HepG2 (cell line): ENCODE measurements at regions not wholly inside any gene's neighbourhood (a gene's known extent, or its start where the extent isn't known, plus 50 kb on each side); places are given as distances from the start of the nearest gene placed in this dataset.

Experiments
- HES4 ChIP-seq: sonication (generic); formaldehyde crosslinking; IDR thresholded peaks from 2 replicates; pipeline ENCODE4 v1.9.0; 2021; ENCODE audit warnings: mild to moderate bottlenecking, missing genetic modification reagents, borderline replicate concordance
- MED1 ChIP-seq: sonication (generic); formaldehyde crosslinking; IDR thresholded peaks from 2 replicates; pipeline ENCODE4 v1.4.0; 2020; ENCODE audit warnings: missing genetic modification reagents
- NAIF1 ChIP-seq: sonication (generic); formaldehyde crosslinking; IDR thresholded peaks from 2 replicates; pipeline ENCODE4 v1.5.0; 2020; ENCODE audit warnings: mild to moderate bottlenecking, missing genetic modification reagents, borderline replicate concordance
- NFAT5 ChIP-seq: sonication (generic); formaldehyde crosslinking; IDR thresholded peaks from 2 replicates; pipeline ENCODE4 v1.4.0; 2020; ENCODE audit warnings: missing genetic modification reagents
- NR2F1 ChIP-seq, 2 experiments: fragments of 450-650 bp in 1 of 2; formaldehyde crosslinking in 1 of 2; IDR thresholded peaks; 2 replicates each; pipeline versions ENCODE4 v1.5.0 to v1.6.1; 2016 to 2020; ENCODE audit warnings: mild to moderate bottlenecking in 1 of 2, missing compliant biosample characterization in 1 of 2, missing genetic modification reagents in 1 of 2, moderate library complexity in 1 of 2
- SIX1 ChIP-seq: sonication (generic); formaldehyde crosslinking; IDR thresholded peaks from 2 replicates; pipeline ENCODE4 v1.4.0; 2020; ENCODE audit warnings: missing genetic modification reagents, borderline replicate concordance
- ZNF280D ChIP-seq: sonication (generic); formaldehyde crosslinking; IDR thresholded peaks from 2 replicates; pipeline ENCODE4 v1.5.1; 2020; ENCODE audit warnings: mild to moderate bottlenecking, missing genetic modification reagents
- ZNF446 ChIP-seq: sonication (generic); formaldehyde crosslinking; IDR thresholded peaks from 2 replicates; pipeline ENCODE4 v1.5.0; 2020; ENCODE audit warnings: mild to moderate bottlenecking, missing genetic modification reagents
- ZNF512B ChIP-seq: sonication (generic); formaldehyde crosslinking; IDR thresholded peaks from 2 replicates; pipeline ENCODE4 v1.5.1; 2020; ENCODE audit warnings: missing genetic modification reagents, mild to moderate bottlenecking, borderline replicate concordance
- ZNF687 ChIP-seq: sonication (generic); formaldehyde crosslinking; IDR thresholded peaks from 2 replicates; pipeline ENCODE4 v1.5.1; 2020; ENCODE audit warnings: mild to moderate bottlenecking, missing genetic modification reagents, moderate library complexity
- ZNF766 ChIP-seq: sonication (generic); formaldehyde crosslinking; IDR thresholded peaks from 2 replicates; pipeline ENCODE4 v1.5.0; 2020; ENCODE audit warnings: missing genetic modification reagents, borderline replicate concordance
- ZNF891 ChIP-seq: sonication (generic); formaldehyde crosslinking; IDR thresholded peaks from 2 replicates; pipeline ENCODE4 v1.5.0; 2020; ENCODE audit warnings: mild to moderate bottlenecking, missing genetic modification reagents

- TF ChIP-seq NR2F1 (CRISPR knock-in tag; IDR thresholded peaks at IDR 0.05), result no peak
- no peak for TF ChIP-seq NAIF1 (CRISPR knock-in tag)
- TF ChIP-seq ZNF766 (CRISPR knock-in tag), result no peak
- TF ChIP-seq SIX1 (CRISPR knock-in tag), result no peak
- TF ChIP-seq ZNF891 (CRISPR knock-in tag), result no peak
- TF ChIP-seq NFAT5, result 0 out of 2 replicates have a peak, but pooled peaks have one; percentile 22
- TF ChIP-seq ZNF446, result no peak
- TF ChIP-seq ZNF512B, result no peak
- TF ChIP-seq ZNF280D (CRISPR knock-in tag), result no peak
- no peak for TF ChIP-seq HES4 (CRISPR knock-in tag)
- TF ChIP-seq ZNF687 (CRISPR knock-in tag), result peak; percentile 72; the same call in 1 of the 2 replicates
- 0 out of 2 replicates have a peak, but pooled peaks have one; percentile 20 for TF ChIP-seq MED1
These were observed 119.3 kb upstream of the PTPN1 start (continued) for GRCh38 chr20:50390685-50391443.
